Skin of body (tissue), 1 donor: ENCODE measurements at regions not wholly inside any gene's neighbourhood (a gene's known extent, or its start where the extent isn't known, plus 50 kb on each side); places are given as distances from the start of the nearest gene placed in this dataset.

Source experiments
- DNase-seq: peaks from one replicate; lab custom pipeline; 2025; lab: John Stamatoyannopoulos, UW

GRCh38 chr5:33143405-33144123, 297.2 kb upstream of the TARS1 start:
- no peak for DNase-seq

GRCh38 chr5:33146881-33147280, 293.9 kb upstream of the TARS1 start:
- DNase-seq = no peak

GRCh38 chr5:33148076-33148513, 292.7 kb upstream of the TARS1 start:
- peak; percentile 52 for DNase-seq

- no peak for DNase-seq
These were observed 287.4 kb upstream of the TARS1 start for GRCh38 chr5:33153372-33153771.

- DNase-seq = no peak
These were observed 286.9 kb upstream of the TARS1 start for GRCh38 chr5:33153831-33154230.

- DNase-seq = no peak
These were observed 279.9 kb upstream of the TARS1 start for GRCh38 chr5:33160871-33161270.

GRCh38 chr5:33161421-33161820, 279.3 kb upstream of the TARS1 start:
- DNase-seq = peak; percentile 37

GRCh38 chr5:33162057-33162456, 278.7 kb upstream of the TARS1 start:
- DNase-seq = no peak

- no peak for DNase-seq
These were observed 274.2 kb upstream of the TARS1 start for GRCh38 chr5:33166522-33166921.

GRCh38 chr5:33166948-33167347, 273.8 kb upstream of the TARS1 start:
- DNase-seq = no peak

GRCh38 chr5:33167541-33167940, 273.2 kb upstream of the TARS1 start:
- DNase-seq = no peak

GRCh38 chr5:33170411-33170810, 270.4 kb upstream of the TARS1 start:
- no peak for DNase-seq

GRCh38 chr5:33174383-33174782, 266.4 kb upstream of the TARS1 start:
- DNase-seq = no peak

- DNase-seq = no peak
These were observed 261.5 kb upstream of the TARS1 start for GRCh38 chr5:33179301-33179700.

- no peak for DNase-seq
These were observed 259.9 kb upstream of the TARS1 start for GRCh38 chr5:33180900-33181299.

- DNase-seq = no peak
These were observed 257.8 kb upstream of the TARS1 start for GRCh38 chr5:33182986-33183385.

GRCh38 chr5:33184367-33184766, 256.4 kb upstream of the TARS1 start:
- DNase-seq = no peak

GRCh38 chr5:33188089-33188488, 252.7 kb upstream of the TARS1 start:
- no peak for DNase-seq

- no peak for DNase-seq
These were observed 245.9 kb upstream of the TARS1 start for GRCh38 chr5:33194914-33195313.

GRCh38 chr5:33195431-33196165, 245.2 kb upstream of the TARS1 start:
- DNase-seq = peak; percentile 36

- no peak for DNase-seq
These were observed 241.9 kb upstream of the TARS1 start for GRCh38 chr5:33198836-33199235.

GRCh38 chr5:33203931-33204330, 236.8 kb upstream of the TARS1 start:
- DNase-seq = no peak

GRCh38 chr5:33205079-33205478, 235.7 kb upstream of the TARS1 start:
- DNase-seq = no peak
